Caco-2 (cell line): ENCODE measurements at regions not wholly inside any gene's neighbourhood (a gene's known extent, or its start where the extent isn't known, plus 50 kb on each side); places are given as distances from the start of the nearest gene placed in this dataset.
"Not testable (repeated sequence)": the region's sequence is repeated elsewhere in the genome, so short reads cannot be mapped to it uniquely, and the experiment has no call there.

ENCODE experiments used
- BruUV-seq: library from RNA; stranded (reverse); fragments of 400-500 nt; replicated peaks from 2 replicates; lab custom pipeline; 2021; lab: Mats Ljungman, UMichigan
- CTCF ChIA-PET: fragments of 300-600 bp; sonication (Branson Sonifier 250); formaldehyde crosslinking; loops from one replicate; lab custom pipeline; 2022; ENCODE audit warnings: antibody characterized with exemption; lab: Charles Lee
- POLR2A ChIA-PET: fragments of 300-600 bp; sonication (Branson Sonifier 250); formaldehyde crosslinking; loops from one replicate; lab custom pipeline; 2022; ENCODE audit warnings: antibody characterized with exemption; lab: Charles Lee
- DNase-seq, 2 experiments: peaks; one replicate each; pipeline versions ENCODE4 v3.0.0 to v3.0.0-alpha.2; 2020 to 2022
- H3K27me3 ChIP-seq: replicated peaks from 2 replicates; pipeline ENCODE4 v1.6.0; 2011; ENCODE audit warnings: low read length; ENCODE audit not compliant: control insufficient read depth, insufficient read depth
- H3K36me3 ChIP-seq: 2 replicates; pipeline ENCODE4 v1.5.1; 2011; ENCODE audit warnings: low read length; ENCODE audit not compliant: control insufficient read depth, insufficient read depth
- H3K4me1 ChIP-seq: fragments of 250-450 bp; sonication (Bioruptor Pico); 2 replicates; pipeline ENCODE4 v1.5.1; 2020; ENCODE audit warnings: mild to moderate bottlenecking
- H3K4me3 ChIP-seq: 2 replicates; pipeline ENCODE4 v1.5.1; 2011; ENCODE audit warnings: low read depth, mild to moderate bottlenecking, control low read depth, low read length
- H3K9me3 ChIP-seq: fragments of 250-450 bp; sonication (Bioruptor Pico); 2 replicates; pipeline ENCODE4 v1.5.1; 2020; ENCODE audit warnings: mild to moderate bottlenecking, moderate library complexity
- H3K27ac Mint-ChIP-seq: one replicate; pipeline ENCODE4 v1.8.0; 2022; ENCODE audit warnings: mixed read lengths; ENCODE audit not compliant: unreplicated experiment
- H3K27me3 Mint-ChIP-seq: one replicate; pipeline ENCODE4 v1.8.0; 2022; ENCODE audit warnings: mixed read lengths; ENCODE audit not compliant: insufficient read depth, unreplicated experiment
- H3K36me3 Mint-ChIP-seq: one replicate; pipeline ENCODE4 v1.8.0; 2022; ENCODE audit warnings: mild to moderate bottlenecking, mixed read lengths; ENCODE audit not compliant: insufficient read depth, unreplicated experiment
- H3K4me1 Mint-ChIP-seq: one replicate; pipeline ENCODE4 v1.8.0; 2022; ENCODE audit warnings: low read depth, mixed read lengths; ENCODE audit not compliant: unreplicated experiment
- H3K4me3 Mint-ChIP-seq: one replicate; pipeline ENCODE4 v1.8.0; 2022; ENCODE audit warnings: mild to moderate bottlenecking, moderate library complexity, mixed read lengths; ENCODE audit not compliant: unreplicated experiment
- H3K9me3 Mint-ChIP-seq: one replicate; pipeline ENCODE4 v1.8.0; 2022; ENCODE audit warnings: mixed read lengths; ENCODE audit not compliant: unreplicated experiment
- intact Hi-C: fragments of 100-400 bp; cut with micrococcal nuclease; formaldehyde crosslinking; loops from one replicate; pipeline ENCODE4 v1.10.0; 2022; ENCODE audit not compliant: unreplicated experiment
- TF ChIP-seq, protein P1 (sequence below), 2 experiments: fragments of 200-600 bp in 1 of 2; IDR thresholded peaks; 1 replicate in 1 of 2; 2 replicates in 1 of 2; pipeline versions ENCODE4 v1.5.1 to v1.8.0; 2011 to 2022; ENCODE audit warnings: antibody characterized with exemption in 1 of 2, control low read depth in 1 of 2, inconsistent platforms in 1 of 2, low read depth in 1 of 2, low read length in 1 of 2, mild to moderate bottlenecking in 1 of 2, moderate library complexity in 1 of 2; ENCODE audit not compliant: insufficient read depth in 1 of 2, severe bottlenecking in 1 of 2, unreplicated experiment in 1 of 2

DNA sequence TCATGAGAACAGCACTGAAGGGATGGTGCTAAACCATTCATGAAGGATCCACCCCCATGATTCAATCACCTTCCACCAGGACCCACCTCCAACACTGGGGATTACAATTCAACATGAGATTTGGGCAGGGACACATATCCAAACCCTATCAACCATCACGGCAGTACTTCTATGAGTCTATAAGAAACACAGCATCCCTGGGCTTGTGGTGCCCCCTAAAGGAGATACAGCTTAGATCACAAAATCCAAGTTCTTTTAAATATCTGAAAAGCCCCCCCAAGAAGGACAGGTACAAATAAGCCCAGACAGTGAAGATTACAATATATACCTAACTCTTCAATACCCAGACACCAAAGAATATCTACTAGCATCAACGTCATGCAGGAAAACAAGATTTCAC, 233.7 kb upstream of the ADRA1B start:
- no peaks in the 10 kb centered on the region for H3K4me1 ChIP-seq
- H3K27me3 Mint-ChIP-seq = peaks cover 5% of the 10 kb centered on the region
- no TSS peak for BruUV-seq
- H3K4me3 ChIP-seq = no peak overlapping the region
- no peaks in the 10 kb centered on the region for H3K36me3 Mint-ChIP-seq
- H3K9me3 Mint-ChIP-seq = peaks cover 47% of the 10 kb centered on the region
- H3K9me3 ChIP-seq = peaks cover 14% of the 10 kb centered on the region
- H3K36me3 ChIP-seq = no peaks in the 10 kb centered on the region
- DNase-seq = no peak
- no peaks in the 10 kb centered on the region for H3K4me1 Mint-ChIP-seq
- TF ChIP-seq, protein P1, sequence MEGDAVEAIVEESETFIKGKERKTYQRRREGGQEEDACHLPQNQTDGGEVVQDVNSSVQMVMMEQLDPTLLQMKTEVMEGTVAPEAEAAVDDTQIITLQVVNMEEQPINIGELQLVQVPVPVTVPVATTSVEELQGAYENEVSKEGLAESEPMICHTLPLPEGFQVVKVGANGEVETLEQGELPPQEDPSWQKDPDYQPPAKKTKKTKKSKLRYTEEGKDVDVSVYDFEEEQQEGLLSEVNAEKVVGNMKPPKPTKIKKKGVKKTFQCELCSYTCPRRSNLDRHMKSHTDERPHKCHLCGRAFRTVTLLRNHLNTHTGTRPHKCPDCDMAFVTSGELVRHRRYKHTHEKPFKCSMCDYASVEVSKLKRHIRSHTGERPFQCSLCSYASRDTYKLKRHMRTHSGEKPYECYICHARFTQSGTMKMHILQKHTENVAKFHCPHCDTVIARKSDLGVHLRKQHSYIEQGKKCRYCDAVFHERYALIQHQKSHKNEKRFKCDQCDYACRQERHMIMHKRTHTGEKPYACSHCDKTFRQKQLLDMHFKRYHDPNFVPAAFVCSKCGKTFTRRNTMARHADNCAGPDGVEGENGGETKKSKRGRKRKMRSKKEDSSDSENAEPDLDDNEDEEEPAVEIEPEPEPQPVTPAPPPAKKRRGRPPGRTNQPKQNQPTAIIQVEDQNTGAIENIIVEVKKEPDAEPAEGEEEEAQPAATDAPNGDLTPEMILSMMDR (IDR thresholded peaks at IDR 0.05; ENCODE audit: insufficient read depth in 1 of 2, low read depth in 1 of 2, low read length in 1 of 2, severe bottlenecking in 1 of 2, unreplicated experiment in 1 of 2) = no peak
- no peaks in the 10 kb centered on the region for H3K27me3 ChIP-seq
- intact Hi-C loops = no loop called here
- ChIA-PET CTCF (no interaction called here), POLR2A (no interaction called here)
- no peak overlapping the region for H3K4me3 Mint-ChIP-seq
- no peak overlapping the region for H3K27ac Mint-ChIP-seq

DNA sequence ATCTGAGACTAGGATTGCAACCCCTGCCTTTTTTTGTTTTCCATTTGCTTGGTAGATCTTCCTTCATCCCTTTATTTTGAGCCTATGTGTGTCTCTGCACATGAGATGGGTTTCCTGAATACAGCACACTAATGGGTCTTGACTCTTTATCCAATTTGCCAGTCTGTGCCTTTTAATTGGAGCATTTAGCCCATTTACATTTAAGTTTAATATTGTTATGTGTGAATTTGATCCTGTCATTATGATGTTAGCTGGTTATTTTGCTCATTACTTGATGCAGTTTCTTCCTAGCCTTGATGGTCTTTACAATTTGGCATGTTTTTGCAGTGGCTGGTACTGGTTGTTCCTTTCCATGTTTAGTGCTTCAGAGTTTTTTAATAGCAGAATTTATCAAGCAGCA, 228.4 kb upstream of the ADRA1B start:
- intact Hi-C loops, H3K4me1 Mint-ChIP-seq: not testable (repeated sequence)

DNA sequence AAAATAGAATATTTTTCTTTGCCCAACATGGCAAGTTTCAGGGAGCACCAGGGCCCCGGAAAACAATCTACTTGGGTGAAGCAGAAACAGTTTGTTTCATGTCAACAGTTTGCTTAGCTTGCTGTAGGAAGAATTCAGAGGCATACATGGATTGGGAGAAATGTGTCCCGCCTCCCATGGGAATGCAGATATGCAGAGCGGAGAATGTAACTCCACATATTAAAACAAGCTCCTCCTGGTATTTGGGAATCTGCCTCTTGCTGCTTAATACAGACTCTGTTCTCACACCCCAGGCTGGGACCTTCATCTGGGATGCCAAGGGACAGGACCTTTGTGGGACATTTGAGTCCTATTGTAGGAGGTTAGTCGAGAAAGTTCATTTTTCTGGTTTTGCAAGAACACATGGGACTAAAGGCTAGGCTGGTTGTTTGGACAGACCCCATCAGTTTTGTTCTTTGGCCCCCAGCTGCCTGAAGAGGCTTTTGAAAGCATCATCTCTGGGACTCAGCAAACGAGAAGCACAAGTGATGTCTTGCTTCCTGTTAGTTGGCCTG, 220.5 kb upstream of the ADRA1B start:
- no peaks in the 10 kb centered on the region for H3K4me1 Mint-ChIP-seq
- TF ChIP-seq, protein P1 (IDR thresholded peaks at IDR 0.05; ENCODE audit: insufficient read depth in 1 of 2, low read depth in 1 of 2, low read length in 1 of 2, severe bottlenecking in 1 of 2, unreplicated experiment in 1 of 2) = no peak
- POLR2A ChIA-PET = no interaction called here
- Histone ChIP-seq H3K9me3 (0 out of 2 replicates have a peak, but pooled peaks cover 12% of the 10 kb centered on the region), H3K4me1 (no peaks in the 10 kb centered on the region), H3K27me3 (no peaks in the 10 kb centered on the region), H3K36me3 (no peaks in the 10 kb centered on the region), H3K4me3 (no peak overlapping the region)
- no peak for DNase-seq
- no peaks in the 10 kb centered on the region for H3K36me3 Mint-ChIP-seq
- BruUV-seq = no TSS peak
- CTCF ChIA-PET = no interaction called here
- peaks cover 8% of the 10 kb centered on the region for H3K27me3 Mint-ChIP-seq
- H3K27ac Mint-ChIP-seq = no peak overlapping the region
- no peak overlapping the region for H3K4me3 Mint-ChIP-seq
- H3K9me3 Mint-ChIP-seq = peaks cover 18% of the 10 kb centered on the region
- intact Hi-C loops = no loop called here

More for the DNA sequence above, 228.4 kb upstream of the ADRA1B start:
- H3K4me1 ChIP-seq, CTCF ChIA-PET, H3K4me3 Mint-ChIP-seq, H3K27ac Mint-ChIP-seq, H3K36me3 ChIP-seq, H3K27me3 ChIP-seq, H3K36me3 Mint-ChIP-seq, H3K4me3 ChIP-seq, POLR2A ChIA-PET, BruUV-seq, H3K27me3 Mint-ChIP-seq, DNase-seq: not testable (repeated sequence)
- peaks cover 13% of the 10 kb centered on the region; the same call in 1 of the 2 replicates for H3K9me3 ChIP-seq
- peaks cover 17% of the 10 kb centered on the region for H3K9me3 Mint-ChIP-seq
